ENCODE measurements at regions not wholly inside any gene's neighbourhood (a gene's known extent, or its start where the extent isn't known, plus 50 kb on each side); places are given as distances from the start of the nearest gene placed in this dataset.

DNA sequence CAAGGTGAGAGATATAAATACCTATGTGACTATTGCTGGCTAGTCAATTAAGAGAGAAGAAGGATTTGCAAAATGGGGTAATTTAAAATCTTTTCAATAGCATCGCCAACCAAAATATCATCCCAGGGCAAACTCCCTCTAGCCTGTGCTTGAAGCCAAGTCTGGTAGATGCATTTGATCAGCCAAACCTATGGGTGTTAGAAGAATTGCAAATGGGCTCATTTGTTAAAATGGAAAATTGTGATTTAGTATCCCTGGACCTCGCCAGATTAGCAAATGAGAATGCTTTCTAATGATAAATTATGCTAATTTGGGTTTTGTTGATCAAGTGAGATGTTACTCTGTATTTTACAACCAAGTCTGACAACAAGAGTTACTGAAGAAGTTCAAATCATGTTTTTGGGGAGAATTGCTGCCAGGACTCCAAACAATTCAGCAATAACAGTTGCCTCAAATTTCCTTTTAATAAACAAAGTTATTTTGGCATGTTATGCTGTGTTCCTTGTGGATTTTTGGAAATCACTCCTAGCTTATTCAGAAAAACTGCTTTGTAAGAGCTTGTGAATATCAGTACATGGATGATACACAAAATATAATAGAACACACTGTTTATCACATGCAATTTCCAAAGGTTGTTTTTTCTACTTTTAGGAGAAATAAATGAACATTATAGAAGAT is 272.5 kb upstream of the PARD3B start:
- TF ChIP-seq, protein P1, sequence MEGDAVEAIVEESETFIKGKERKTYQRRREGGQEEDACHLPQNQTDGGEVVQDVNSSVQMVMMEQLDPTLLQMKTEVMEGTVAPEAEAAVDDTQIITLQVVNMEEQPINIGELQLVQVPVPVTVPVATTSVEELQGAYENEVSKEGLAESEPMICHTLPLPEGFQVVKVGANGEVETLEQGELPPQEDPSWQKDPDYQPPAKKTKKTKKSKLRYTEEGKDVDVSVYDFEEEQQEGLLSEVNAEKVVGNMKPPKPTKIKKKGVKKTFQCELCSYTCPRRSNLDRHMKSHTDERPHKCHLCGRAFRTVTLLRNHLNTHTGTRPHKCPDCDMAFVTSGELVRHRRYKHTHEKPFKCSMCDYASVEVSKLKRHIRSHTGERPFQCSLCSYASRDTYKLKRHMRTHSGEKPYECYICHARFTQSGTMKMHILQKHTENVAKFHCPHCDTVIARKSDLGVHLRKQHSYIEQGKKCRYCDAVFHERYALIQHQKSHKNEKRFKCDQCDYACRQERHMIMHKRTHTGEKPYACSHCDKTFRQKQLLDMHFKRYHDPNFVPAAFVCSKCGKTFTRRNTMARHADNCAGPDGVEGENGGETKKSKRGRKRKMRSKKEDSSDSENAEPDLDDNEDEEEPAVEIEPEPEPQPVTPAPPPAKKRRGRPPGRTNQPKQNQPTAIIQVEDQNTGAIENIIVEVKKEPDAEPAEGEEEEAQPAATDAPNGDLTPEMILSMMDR (IDR thresholded peaks at IDR 0.05; ENCODE audit: insufficient read depth, low read length), result no peak
- DNase-seq (ENCODE audit: low read depth), result no peak
- H3K4me3 ChIP-seq (ENCODE audit: low read depth, low read length), result no peak overlapping the region

DNA sequence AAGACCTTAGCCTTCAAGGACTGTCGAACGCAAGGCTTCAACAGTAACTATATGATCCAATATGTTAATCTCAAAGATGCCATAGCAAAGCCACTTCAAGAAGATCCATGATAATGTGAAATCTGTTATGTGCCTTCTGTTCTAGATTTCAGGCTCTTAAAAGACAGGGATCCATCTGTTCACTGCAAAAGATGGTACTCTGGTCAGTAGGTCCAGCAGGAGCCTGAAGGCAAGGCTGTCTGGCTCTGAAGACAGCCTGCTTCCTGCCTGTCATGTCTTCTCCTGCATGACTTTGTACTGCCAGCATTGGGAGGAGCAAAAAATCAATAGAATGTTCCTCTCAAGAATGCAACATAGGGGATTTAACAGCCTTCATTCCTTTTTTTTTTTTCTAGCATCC is 270.8 kb upstream of the PARD3B start:
- no peak for DNase-seq (ENCODE audit: low read depth)
- H3K4me3 ChIP-seq (ENCODE audit: low read depth, low read length), result no peak overlapping the region
- TF ChIP-seq, protein P1 (IDR thresholded peaks at IDR 0.05; ENCODE audit: insufficient read depth, low read length), result no peak

DNA sequence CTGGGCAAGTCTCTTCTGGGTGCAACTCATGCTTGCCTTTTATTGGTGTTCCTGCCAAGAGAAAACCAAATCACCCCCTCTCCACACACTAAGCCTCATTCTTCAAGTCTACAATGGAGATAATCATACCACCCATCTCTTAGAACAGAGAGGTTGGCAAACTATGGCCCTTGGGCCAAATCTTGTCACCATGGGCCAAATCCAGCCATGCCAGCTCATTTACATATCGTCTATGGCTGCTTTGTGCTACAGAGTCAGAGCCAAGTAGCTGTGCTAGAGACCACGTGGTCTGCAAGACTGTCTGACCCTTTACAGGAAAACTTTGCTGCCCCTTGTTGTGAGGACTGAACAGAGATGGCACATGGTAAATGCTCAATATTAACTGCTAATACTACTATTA is 270.3 kb upstream of the PARD3B start:
- DNase-seq (ENCODE audit: low read depth), result no peak
- TF ChIP-seq, protein P1 (IDR thresholded peaks at IDR 0.05; ENCODE audit: insufficient read depth, low read length), result no peak
- no peak overlapping the region for H3K4me3 ChIP-seq (ENCODE audit: low read depth, low read length)

DNA sequence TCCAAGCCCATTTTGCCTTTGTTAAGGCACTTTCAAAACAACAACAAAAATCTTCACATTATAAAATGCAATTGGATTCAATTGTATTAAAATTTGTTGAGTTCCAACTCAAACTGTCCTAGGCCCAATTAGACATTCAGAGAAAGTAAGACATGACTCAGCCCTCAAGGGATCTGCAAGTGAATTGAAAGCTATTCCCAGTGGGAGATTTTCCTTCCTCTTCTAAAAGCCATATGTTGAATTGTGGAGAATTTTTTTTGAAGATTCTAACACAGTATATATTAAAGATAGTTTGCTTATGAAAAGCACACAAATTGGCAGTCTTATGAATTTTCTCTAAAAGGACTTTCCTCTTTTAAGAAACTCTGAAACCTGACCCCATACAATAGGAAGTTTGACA is 268.0 kb upstream of the PARD3B start:
- no peak overlapping the region for H3K4me3 ChIP-seq (ENCODE audit: low read depth, low read length)
- DNase-seq (ENCODE audit: low read depth), result no peak
- TF ChIP-seq, protein P1 (IDR thresholded peaks at IDR 0.05; ENCODE audit: insufficient read depth, low read length), result no peak

DNA sequence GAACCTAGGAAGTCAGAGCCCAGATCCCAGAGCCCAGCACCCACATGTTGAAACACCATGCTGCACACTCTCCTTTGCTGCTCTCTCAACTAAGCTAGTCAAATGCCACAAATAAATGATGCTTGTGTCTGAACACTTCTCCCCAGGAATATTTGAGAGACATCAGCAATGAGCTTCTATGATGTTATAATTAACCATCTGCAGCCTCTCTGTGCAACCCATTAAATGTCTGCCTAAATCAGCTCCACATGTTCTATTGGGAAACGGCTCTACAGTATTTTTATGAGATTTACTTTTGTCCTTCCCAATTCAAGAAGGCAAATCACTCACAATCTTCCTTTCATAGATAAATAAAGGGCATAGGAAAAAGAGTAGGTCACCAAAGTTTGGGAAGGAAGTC is 266.8 kb upstream of the PARD3B start:
- TF ChIP-seq, protein P1 (IDR thresholded peaks at IDR 0.05; ENCODE audit: insufficient read depth, low read length), result no peak
- no peak overlapping the region for H3K4me3 ChIP-seq (ENCODE audit: low read depth, low read length)
- DNase-seq (ENCODE audit: low read depth), result no peak

DNA sequence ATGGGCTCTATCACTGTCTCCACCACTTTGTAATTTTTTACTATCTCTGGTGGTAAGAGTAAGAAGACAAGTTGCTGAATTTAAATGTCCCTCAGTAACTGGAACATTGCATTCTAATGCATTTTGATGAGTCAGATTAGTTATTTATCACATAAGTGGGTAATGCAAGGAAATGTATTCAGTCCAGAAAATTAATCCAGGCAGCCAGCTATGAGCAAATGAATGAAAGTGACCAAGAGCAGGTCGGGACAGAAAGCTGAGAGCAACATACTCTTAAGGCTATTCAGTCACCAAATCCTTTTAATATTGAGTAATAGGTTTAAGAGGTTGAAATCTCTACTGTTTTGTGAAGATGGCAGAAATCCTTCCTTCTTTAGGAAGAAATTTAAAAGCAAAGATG is 265.5 kb upstream of the PARD3B start:
- DNase-seq (ENCODE audit: low read depth), result no peak
- TF ChIP-seq, protein P1 (IDR thresholded peaks at IDR 0.05; ENCODE audit: insufficient read depth, low read length), result no peak
- H3K4me3 ChIP-seq (ENCODE audit: low read depth, low read length), result no peak overlapping the region

DNA sequence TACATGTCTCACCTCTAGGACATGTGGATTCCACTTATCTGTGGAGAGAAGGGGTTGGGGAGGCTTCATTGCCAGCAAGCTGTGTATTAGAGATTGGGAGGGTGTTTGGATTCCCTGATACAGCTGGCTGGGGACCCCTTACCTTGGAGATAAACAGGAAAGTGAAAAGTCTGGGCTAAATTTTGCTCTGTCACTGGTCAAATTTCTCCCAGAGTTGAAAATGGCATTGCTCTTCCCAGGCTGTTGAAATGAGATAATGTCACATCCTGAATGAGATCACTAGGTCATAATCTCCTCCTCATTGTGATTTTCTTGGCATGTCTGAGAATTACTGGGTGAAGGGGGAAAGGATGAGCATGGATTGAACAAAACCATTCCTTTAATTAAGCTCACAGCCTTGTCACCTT is 265.0 kb upstream of the PARD3B start:
- TF ChIP-seq, protein P1 (IDR thresholded peaks at IDR 0.05; ENCODE audit: insufficient read depth, low read length), result no peak
- no peak overlapping the region for H3K4me3 ChIP-seq (ENCODE audit: low read depth, low read length)
- no peak for DNase-seq (ENCODE audit: low read depth)

Measured in fibroblast of the aortic adventitia (primary cell).